22Rv1 (cell line): ENCODE measurements at regions not wholly inside any gene's neighbourhood (a gene's known extent, or its start where the extent isn't known, plus 50 kb on each side); places are given as distances from the start of the nearest gene placed in this dataset.

Experiments
- ZFX ChIP-seq: fragments of 450-650 bp; IDR thresholded peaks from 2 replicates; pipeline ENCODE4 v1.6.1; 2017; ENCODE audit warnings: antibody characterized with exemption, borderline replicate concordance
- TF ChIP-seq, protein P1 (sequence below): fragments of 450-650 bp; IDR thresholded peaks from 2 replicates; pipeline ENCODE4 v1.5.1; 2017; ENCODE audit warnings: mild to moderate bottlenecking

DNA sequence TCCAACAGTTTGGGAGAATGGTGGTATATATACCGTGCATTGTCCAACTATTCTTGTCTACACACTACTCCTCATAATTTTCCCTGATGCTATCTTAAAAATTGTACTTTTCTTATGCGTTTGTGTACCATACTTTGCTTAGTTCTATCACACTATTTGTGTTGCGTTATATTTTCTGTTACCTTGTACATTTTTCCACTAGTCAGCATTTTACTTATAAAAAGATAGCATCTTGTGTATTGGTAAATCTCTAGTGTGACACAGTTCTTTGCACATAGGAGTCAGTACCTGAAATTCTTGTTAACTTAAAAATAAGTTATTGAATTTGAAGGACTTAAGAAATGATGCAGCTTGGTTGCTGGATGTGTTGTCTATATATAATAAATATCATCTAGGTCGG lies 201.8 kb upstream of the LMO3 start:
- TF ChIP-seq, protein P1, sequence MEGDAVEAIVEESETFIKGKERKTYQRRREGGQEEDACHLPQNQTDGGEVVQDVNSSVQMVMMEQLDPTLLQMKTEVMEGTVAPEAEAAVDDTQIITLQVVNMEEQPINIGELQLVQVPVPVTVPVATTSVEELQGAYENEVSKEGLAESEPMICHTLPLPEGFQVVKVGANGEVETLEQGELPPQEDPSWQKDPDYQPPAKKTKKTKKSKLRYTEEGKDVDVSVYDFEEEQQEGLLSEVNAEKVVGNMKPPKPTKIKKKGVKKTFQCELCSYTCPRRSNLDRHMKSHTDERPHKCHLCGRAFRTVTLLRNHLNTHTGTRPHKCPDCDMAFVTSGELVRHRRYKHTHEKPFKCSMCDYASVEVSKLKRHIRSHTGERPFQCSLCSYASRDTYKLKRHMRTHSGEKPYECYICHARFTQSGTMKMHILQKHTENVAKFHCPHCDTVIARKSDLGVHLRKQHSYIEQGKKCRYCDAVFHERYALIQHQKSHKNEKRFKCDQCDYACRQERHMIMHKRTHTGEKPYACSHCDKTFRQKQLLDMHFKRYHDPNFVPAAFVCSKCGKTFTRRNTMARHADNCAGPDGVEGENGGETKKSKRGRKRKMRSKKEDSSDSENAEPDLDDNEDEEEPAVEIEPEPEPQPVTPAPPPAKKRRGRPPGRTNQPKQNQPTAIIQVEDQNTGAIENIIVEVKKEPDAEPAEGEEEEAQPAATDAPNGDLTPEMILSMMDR, result no peak
- TF ChIP-seq ZFX, result no peak
